ENCODE measurements at regions not wholly inside any gene's neighbourhood (a gene's known extent, or its start where the extent isn't known, plus 50 kb on each side); places are given as distances from the start of the nearest gene placed in this dataset.

DNA sequence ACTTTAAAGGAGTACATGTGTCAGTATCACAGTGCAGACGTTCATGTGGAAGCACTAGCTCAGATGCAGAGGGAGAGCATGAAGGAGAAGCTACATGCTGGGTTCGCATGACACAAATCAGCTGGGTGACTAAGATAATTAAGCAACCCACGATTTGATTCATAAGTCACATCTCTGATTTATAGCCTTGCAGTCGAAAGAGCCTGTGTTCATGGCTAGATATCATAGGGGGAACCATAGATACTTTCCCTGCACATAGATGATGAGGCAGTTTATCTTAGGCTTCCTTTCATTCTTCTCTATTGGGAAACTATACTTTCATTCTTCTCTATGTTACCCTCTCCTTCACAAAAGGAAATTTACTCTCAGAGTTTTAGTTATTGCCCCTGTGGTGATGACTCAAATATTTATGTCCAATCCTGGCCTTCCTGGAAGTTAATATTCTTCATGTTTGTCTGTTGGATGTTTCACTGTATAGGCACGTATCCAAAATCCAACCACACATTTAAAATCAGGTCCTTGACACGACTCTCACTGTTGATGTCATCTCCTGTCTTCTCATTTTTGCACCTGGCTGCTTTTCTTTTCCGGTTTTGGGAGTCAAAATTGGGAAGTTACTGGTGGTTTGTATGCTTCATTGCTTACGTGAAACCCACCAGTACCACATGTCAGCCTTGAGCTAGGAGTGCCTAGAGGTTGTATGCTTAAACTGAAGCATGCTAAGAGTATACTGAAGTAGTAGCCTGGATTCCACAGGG, 56.3 kb upstream of the SLC5A12 start:
- no peaks in the 10 kb centered on the region for H3K4me1 ChIP-seq (replicated peaks in 1 of 2; ENCODE audit: control insufficient read depth in 2 of 2, insufficient read depth in 2 of 2, low read length in 2 of 2)
- no peak for DNase-seq (ENCODE audit: extremely low read depth in 1 of 4, low spot score in 3 of 4)
- no peak overlapping the region for H3K9ac ChIP-seq (ENCODE audit: insufficient read depth in 1 of 2, low read depth in 2 of 2, low read length in 2 of 2)
- no peak overlapping the region for H3K4me2 ChIP-seq (ENCODE audit: insufficient read depth, low read length)
- intact Hi-C loops (cut with micrococcal nuclease) = no loop called here
- H3K79me2 ChIP-seq (ENCODE audit: control insufficient read depth, insufficient read depth, low read length) = no peaks in the 10 kb centered on the region
- no peak overlapping the region for H3K4me3 ChIP-seq
- H3K27me3 ChIP-seq (ENCODE audit: control insufficient read depth in 2 of 2, insufficient read depth in 2 of 2, low read length in 2 of 2) = no peaks in the 10 kb centered on the region
- no peak overlapping the region for H2AFZ ChIP-seq (ENCODE audit: low read depth, low read length)
- no peak for ATAC-seq
- H4K20me1 ChIP-seq (replicated peaks; ENCODE audit: control insufficient read depth, insufficient read depth, low read length) = no peaks in the 10 kb centered on the region
- H3K36me3 ChIP-seq (ENCODE audit: control insufficient read depth, insufficient read depth, low read length) = no peaks in the 10 kb centered on the region
- in situ Hi-C loops (cut with MboI) = no loop called here
- no TSS peak for BruUV-seq (replicated peaks)
- FAIRE-seq = no peak
- H3K9me1 ChIP-seq (ENCODE audit: control insufficient read depth, insufficient read depth, low read length) = no peaks in the 10 kb centered on the region
- POLR2A ChIA-PET = no interaction called here
- WGBS (ENCODE audit: insufficient coverage, low coverage, missing lambda C conversion rate) = 3% methylated on average over 8 of the region's 8 CpGs
- CTCF ChIA-PET (ENCODE audit: low intra/inter-chr PET ratio) = no interaction called here
- no peak overlapping the region for H3K27ac ChIP-seq (ENCODE audit: extremely low read depth, low read depth, low read length)
- no peaks in the 10 kb centered on the region for H3K9me3 ChIP-seq (replicated peaks; ENCODE audit: control insufficient read depth, insufficient read depth, low read depth, low read length)
- TF ChIP-seq ZNF3 (CRISPR knock-in tag; IDR thresholded peaks at IDR 0.05) (no peak), ZBTB43 (CRISPR knock-in tag; IDR thresholded peaks at IDR 0.05) (no peak), ZNF408 (CRISPR knock-in tag; IDR thresholded peaks at IDR 0.05; ENCODE audit: low read depth) (no peak), GABPB1 (CRISPR knock-in tag; IDR thresholded peaks at IDR 0.05) (no peak), YY1 (IDR thresholded peaks at IDR 0.05; ENCODE audit: borderline replicate concordance in 1 of 3, control insufficient read depth in 1 of 3, extremely low read depth in 1 of 3, insufficient read depth in 3 of 3, insufficient read length in 1 of 3, insufficient replicate concordance in 2 of 3, low read depth in 1 of 3, low read length in 2 of 3) (no peak), ZFP1 (CRISPR knock-in tag; IDR thresholded peaks at IDR 0.05) (no peak), RFX5 (IDR thresholded peaks at IDR 0.05; ENCODE audit: low read depth, low read length) (no peak), CBFB (CRISPR knock-in tag; IDR thresholded peaks at IDR 0.05) (no peak), BCOR (IDR thresholded peaks at IDR 0.05) (no peak), SAP30 (IDR thresholded peaks at IDR 0.05; ENCODE audit: borderline replicate concordance, insufficient read depth, low read depth, low read length, poor library complexity, severe bottlenecking) (no peak)
- TF ChIP-seq, protein P1, sequence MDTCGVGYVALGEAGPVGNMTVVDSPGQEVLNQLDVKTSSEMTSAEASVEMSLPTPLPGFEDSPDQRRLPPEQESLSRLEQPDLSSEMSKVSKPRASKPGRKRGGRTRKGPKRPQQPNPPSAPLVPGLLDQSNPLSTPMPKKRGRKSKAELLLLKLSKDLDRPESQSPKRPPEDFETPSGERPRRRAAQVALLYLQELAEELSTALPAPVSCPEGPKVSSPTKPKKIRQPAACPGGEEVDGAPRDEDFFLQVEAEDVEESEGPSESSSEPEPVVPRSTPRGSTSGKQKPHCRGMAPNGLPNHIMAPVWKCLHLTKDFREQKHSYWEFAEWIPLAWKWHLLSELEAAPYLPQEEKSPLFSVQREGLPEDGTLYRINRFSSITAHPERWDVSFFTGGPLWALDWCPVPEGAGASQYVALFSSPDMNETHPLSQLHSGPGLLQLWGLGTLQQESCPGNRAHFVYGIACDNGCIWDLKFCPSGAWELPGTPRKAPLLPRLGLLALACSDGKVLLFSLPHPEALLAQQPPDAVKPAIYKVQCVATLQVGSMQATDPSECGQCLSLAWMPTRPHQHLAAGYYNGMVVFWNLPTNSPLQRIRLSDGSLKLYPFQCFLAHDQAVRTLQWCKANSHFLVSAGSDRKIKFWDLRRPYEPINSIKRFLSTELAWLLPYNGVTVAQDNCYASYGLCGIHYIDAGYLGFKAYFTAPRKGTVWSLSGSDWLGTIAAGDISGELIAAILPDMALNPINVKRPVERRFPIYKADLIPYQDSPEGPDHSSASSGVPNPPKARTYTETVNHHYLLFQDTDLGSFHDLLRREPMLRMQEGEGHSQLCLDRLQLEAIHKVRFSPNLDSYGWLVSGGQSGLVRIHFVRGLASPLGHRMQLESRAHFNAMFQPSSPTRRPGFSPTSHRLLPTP (IDR thresholded peaks at IDR 0.05; ENCODE audit: borderline replicate concordance, extremely low read depth, insufficient read length) = no peak

Measured in K562 (cell line).